H1 (cell line): ENCODE measurements at regions not wholly inside any gene's neighbourhood (a gene's known extent, or its start where the extent isn't known, plus 50 kb on each side); places are given as distances from the start of the nearest gene placed in this dataset.
"Not testable (repeated sequence)": the region's sequence is repeated elsewhere in the genome, so short reads cannot be mapped to it uniquely, and the experiment has no call there.

Source experiments
- CTCF ChIA-PET: fragments of 300-600 bp; sonication (Branson Sonifier 250); formaldehyde crosslinking; loops from one replicate; lab custom pipeline; 2021; ENCODE audit not compliant: partially characterized antibody; lab: Charles Lee
- POLR2A ChIA-PET: fragments of 300-600 bp; sonication (Branson Sonifier 250); formaldehyde crosslinking; loops from one replicate; lab custom pipeline; 2021; ENCODE audit warnings: inconsistent platforms; ENCODE audit not compliant: partially characterized antibody; lab: Charles Lee
- DNase-seq, 2 experiments: peaks; one replicate each; pipeline versions ENCODE4 v3.0.0 to v3.0.0-alpha.2; 2010 to 2022; ENCODE audit warnings: low spot score in 2 of 2, low read depth in 1 of 2, mixed read lengths in 1 of 2
- FAIRE-seq: peaks from 2 replicates; lab custom pipeline; 2011; peaks lifted over from hg19 to GRCh38; lab: Jason Lieb, UNC
- H2AFZ ChIP-seq: 2 replicates; pipeline ENCODE4 v1.8.1; 2012; ENCODE audit warnings: low read length, inconsistent platforms
- H2AK5ac ChIP-seq: 2 replicates; pipeline ENCODE4 v1.6.1; 2013; ENCODE audit warnings: low read depth, low read length
- H2BK120ac ChIP-seq: replicated peaks from 2 replicates; pipeline ENCODE3; 2013; ENCODE audit warnings: low read depth, low read length, inconsistent platforms
- H2BK12ac ChIP-seq: 2 replicates; pipeline ENCODE4 v1.6.1; 2013; ENCODE audit warnings: low read depth, low read length
- H2BK15ac ChIP-seq: 2 replicates; pipeline ENCODE4 v1.6.1; 2013; ENCODE audit warnings: low read length
- H2BK20ac ChIP-seq: 2 replicates; pipeline ENCODE4 v1.6.1; 2013; ENCODE audit warnings: low read length
- H2BK5ac ChIP-seq: 2 replicates; pipeline ENCODE4 v1.6.1; 2013; ENCODE audit warnings: low read depth, low read length
- H3K14ac ChIP-seq: 2 replicates; pipeline ENCODE4 v1.6.1; 2013; ENCODE audit warnings: inconsistent platforms; ENCODE audit not compliant: insufficient read length
- H3K18ac ChIP-seq: 2 replicates; pipeline ENCODE4 v1.6.1; 2013; ENCODE audit warnings: low read length; ENCODE audit errors: extremely low read depth
- H3K23ac ChIP-seq: 2 replicates; pipeline ENCODE4 v1.6.1; 2013; ENCODE audit warnings: inconsistent platforms; ENCODE audit not compliant: insufficient read length
- H3K23me2 ChIP-seq: 2 replicates; pipeline ENCODE4 v1.6.1; 2013; ENCODE audit warnings: low read depth, low read length
- H3K27ac ChIP-seq: 2 replicates; pipeline ENCODE4 v1.6.1; 2011; ENCODE audit warnings: low read depth, low read length, inconsistent platforms
- H3K27me3 ChIP-seq, 4 experiments: replicated peaks in 1 of 4; 1 replicate in 1 of 4; 2 replicates in 3 of 4; pipeline versions ENCODE4 v1.6.1 to v1.8.1; 2011 to 2013; ENCODE audit warnings: low read length in 3 of 4, mild to moderate bottlenecking in 3 of 4, inconsistent platforms in 2 of 4, mixed read lengths in 2 of 4, moderate library complexity in 1 of 4; ENCODE audit not compliant: control insufficient read depth in 3 of 4, insufficient read depth in 3 of 4; ENCODE audit errors: extremely low read depth in 1 of 4
- H3K36me3 ChIP-seq, 4 experiments: 2 replicates each; pipeline versions ENCODE4 v1.6.1 to v1.8.1; 2011 to 2013; ENCODE audit warnings: mild to moderate bottlenecking in 4 of 4, low read length in 3 of 4, moderate library complexity in 2 of 4, control low read depth in 1 of 4, inconsistent platforms in 1 of 4; ENCODE audit not compliant: insufficient read depth in 4 of 4, control insufficient read depth in 2 of 4
- H3K4ac ChIP-seq: replicated peaks from 2 replicates; pipeline ENCODE3; 2013; ENCODE audit warnings: low read length, low read depth, mixed read lengths, inconsistent platforms; ENCODE audit not compliant: insufficient read length
- H3K4me1 ChIP-seq, 4 experiments: replicated peaks in 1 of 4; 1 replicate in 1 of 4; 2 replicates in 3 of 4; pipeline versions ENCODE4 v1.6.1 to v1.8.1; 2011 to 2013; ENCODE audit warnings: low read length in 3 of 4, inconsistent platforms in 2 of 4, mixed read lengths in 1 of 4; ENCODE audit not compliant: insufficient read depth in 4 of 4, control insufficient read depth in 3 of 4
- H3K4me2 ChIP-seq, 2 experiments: 2 replicates each; pipeline versions ENCODE4 v1.6.1 to v1.8.1; 2011 to 2013; ENCODE audit warnings: low read depth in 2 of 2, low read length in 2 of 2, control low read depth in 1 of 2, inconsistent platforms in 1 of 2, mild to moderate bottlenecking in 1 of 2; ENCODE audit not compliant: insufficient read depth in 1 of 2
- H3K4me3 ChIP-seq, 4 experiments: fragments of 200-600, 300-600 bp in 1 of 4; sonication (generic), shearing (Covaris generic), sonication (Bioruptor Twin) in 1 of 4; 2 replicates each; pipeline versions ENCODE4 v1.5.1 to v1.8.1; 2011 to 2016; ENCODE audit warnings: low read length in 4 of 4, low read depth in 3 of 4, control low read depth in 2 of 4, inconsistent platforms in 2 of 4, mild to moderate bottlenecking in 2 of 4, mixed read lengths in 1 of 4, moderate library complexity in 1 of 4; ENCODE audit not compliant: insufficient read depth in 2 of 4; ENCODE audit errors: extremely low read depth in 1 of 4
- H3K56ac ChIP-seq: replicated peaks from 2 replicates; pipeline ENCODE3; 2013; ENCODE audit warnings: low read depth, mild to moderate bottlenecking, mixed read lengths, low read length, inconsistent platforms; ENCODE audit not compliant: insufficient read length
- H3K79me1 ChIP-seq: 2 replicates; pipeline ENCODE4 v1.6.1; 2013; ENCODE audit warnings: low read depth, low read length, control low read depth
- H3K79me2 ChIP-seq, 2 experiments: 2 replicates each; pipeline versions ENCODE4 v1.6.1 to v1.8.1; 2012 to 2013; ENCODE audit warnings: low read length in 2 of 2, mild to moderate bottlenecking in 2 of 2, inconsistent platforms in 1 of 2; ENCODE audit not compliant: insufficient read depth in 2 of 2, control insufficient read depth in 1 of 2
- H3K9ac ChIP-seq, 4 experiments: replicated peaks in 1 of 4; 1 replicate in 1 of 4; 2 replicates in 3 of 4; pipeline versions ENCODE4 v1.6.1 to v1.8.1; 2011 to 2013; ENCODE audit warnings: low read depth in 3 of 4, low read length in 3 of 4, control low read depth in 2 of 4, mild to moderate bottlenecking in 2 of 4, moderate library complexity in 2 of 4, inconsistent platforms in 1 of 4; ENCODE audit errors: extremely low read depth in 1 of 4
- H3K9me3 ChIP-seq, 2 experiments: 2 replicates each; pipeline versions ENCODE4 v1.6.1 to v1.8.1; 2012 to 2013; ENCODE audit warnings: mild to moderate bottlenecking in 2 of 2, moderate library complexity in 2 of 2, control low read depth in 1 of 2, inconsistent platforms in 1 of 2, low read depth in 1 of 2, low read length in 1 of 2, mixed read lengths in 1 of 2; ENCODE audit not compliant: insufficient read depth in 2 of 2
- H4K20me1 ChIP-seq, 2 experiments: replicated peaks in 1 of 2; 2 replicates each; pipeline versions ENCODE3 to v1.8.1; 2011 to 2013; ENCODE audit warnings: inconsistent platforms in 2 of 2, low read length in 2 of 2, mild to moderate bottlenecking in 1 of 2; ENCODE audit not compliant: insufficient read depth in 2 of 2, control insufficient read depth in 1 of 2
- H4K5ac ChIP-seq: 2 replicates; pipeline ENCODE4 v1.6.1; 2013; ENCODE audit warnings: low read length, low read depth, mixed read lengths, inconsistent platforms; ENCODE audit not compliant: insufficient read length
- H4K8ac ChIP-seq: 2 replicates; pipeline ENCODE4 v1.8.0; 2013; ENCODE audit warnings: mild to moderate bottlenecking, moderate library complexity, low read length, inconsistent platforms; ENCODE audit not compliant: insufficient read depth; ENCODE audit errors: extremely low read depth
- H4K91ac ChIP-seq: replicated peaks from 2 replicates; pipeline ENCODE3; 2013; ENCODE audit warnings: low read length, mixed read lengths, inconsistent platforms; ENCODE audit not compliant: insufficient read length
- WGBS, 2 experiments: shearing (Covaris generic) in 1 of 2; methylation state at CpG; one replicate each; pipeline versions ENCODE4 v1.1.6 to v1.1.7; 2013 to 2015; ENCODE audit warnings: low lambda C conversion rate in 2 of 2, mixed read lengths in 2 of 2, inconsistent platforms in 1 of 2, low coverage in 1 of 2, missing lambda C conversion rate in 1 of 2; ENCODE audit not compliant: insufficient replicate concordance in 2 of 2, insufficient coverage in 1 of 2, insufficient read length in 1 of 2; ENCODE audit errors: extremely low coverage in 1 of 2, missing lambda C conversion rate in 1 of 2; 5-methylcytosine and 5-hydroxymethylcytosine counted together

DNA sequence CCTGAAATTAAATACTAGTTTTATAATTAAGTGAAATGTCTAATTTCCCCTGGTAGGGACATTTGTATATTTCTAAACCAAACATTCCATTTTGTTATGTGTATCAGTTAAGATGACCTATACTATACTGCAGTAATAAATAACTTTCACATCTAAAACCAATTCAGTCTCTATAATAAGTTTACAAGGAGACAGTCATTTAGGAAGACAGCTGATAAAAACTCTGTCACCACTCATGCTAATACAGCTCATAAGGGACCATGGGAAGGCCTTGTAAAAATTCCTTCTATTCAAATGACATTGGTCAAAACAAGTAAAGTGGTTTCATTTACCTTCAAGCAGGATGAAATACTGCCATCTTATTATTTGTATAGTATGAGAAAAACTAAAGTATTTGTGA lies 128.4 kb upstream of the C1QTNF3 start:
- H2BK20ac ChIP-seq, H3K23me2 ChIP-seq, H4K91ac ChIP-seq, H3K27me3 ChIP-seq, FAIRE-seq, H2AFZ ChIP-seq, CTCF ChIA-PET, H2BK5ac ChIP-seq, H3K4me2 ChIP-seq, H4K20me1 ChIP-seq, H3K79me2 ChIP-seq, H4K5ac ChIP-seq, H3K4me1 ChIP-seq, H3K4ac ChIP-seq, H3K56ac ChIP-seq, H3K9me3 ChIP-seq, H4K8ac ChIP-seq, POLR2A ChIA-PET, DNase-seq, H3K36me3 ChIP-seq, H3K23ac ChIP-seq, H2AK5ac ChIP-seq, H3K4me3 ChIP-seq, H3K14ac ChIP-seq, H2BK12ac ChIP-seq, H3K79me1 ChIP-seq, H2BK15ac ChIP-seq, H3K27ac ChIP-seq, H2BK120ac ChIP-seq, H3K9ac ChIP-seq, H3K18ac ChIP-seq: not testable (repeated sequence)

DNA sequence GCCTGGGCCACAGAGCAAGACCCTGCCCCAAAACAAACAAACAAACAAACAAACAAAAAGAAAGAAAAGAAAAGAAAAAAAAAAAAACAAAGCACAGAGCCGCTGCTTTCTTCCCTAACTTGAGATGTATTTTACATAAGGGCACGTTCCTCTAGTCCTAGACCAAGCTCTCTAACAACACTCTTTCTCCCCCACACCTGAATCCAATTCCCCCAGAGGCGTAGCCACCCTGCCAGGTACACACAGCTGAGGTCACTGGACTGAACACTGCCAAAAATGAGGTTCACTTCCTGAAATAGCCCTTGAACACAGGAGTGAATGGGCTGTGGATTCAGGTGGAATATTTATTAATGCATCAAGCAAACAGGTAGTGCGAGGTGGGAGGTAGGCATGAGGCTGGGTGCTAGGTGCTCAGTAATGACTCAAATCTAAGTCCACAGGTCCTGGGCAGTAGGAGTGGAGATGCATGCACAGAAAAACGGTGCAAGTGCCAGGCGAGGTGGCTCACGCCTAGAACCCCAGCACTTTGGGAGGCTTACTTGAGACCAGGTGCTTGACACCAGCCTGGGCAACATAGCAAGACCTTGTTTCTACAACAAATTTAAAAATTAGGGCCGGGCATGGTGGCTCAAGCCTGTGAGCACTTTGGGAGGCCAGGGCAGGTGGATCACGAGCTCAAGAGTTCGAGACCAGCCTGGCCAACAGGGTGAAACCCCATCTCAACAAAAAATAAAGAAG lies 136.6 kb upstream of the C1QTNF3 start:
- not testable (repeated sequence) for H3K27ac ChIP-seq
- 92% methylated on average over 10 of the region's 10 CpGs; no CpG with 5 or more reads in 1 of the 2 experiments for WGBS, 2 experiments

More for the DNA sequence above, 136.6 kb upstream of the C1QTNF3 start:
- H3K18ac ChIP-seq, H2AK5ac ChIP-seq, H3K27me3 ChIP-seq, H2BK20ac ChIP-seq, H3K14ac ChIP-seq, H3K4me1 ChIP-seq, H3K4ac ChIP-seq, H3K79me1 ChIP-seq, CTCF ChIA-PET, FAIRE-seq, H4K20me1 ChIP-seq, H2BK12ac ChIP-seq, H3K56ac ChIP-seq, H2BK120ac ChIP-seq, H4K8ac ChIP-seq, H4K5ac ChIP-seq, H3K9me3 ChIP-seq, H2AFZ ChIP-seq, H3K9ac ChIP-seq, H3K4me3 ChIP-seq, H3K79me2 ChIP-seq, H3K4me2 ChIP-seq, POLR2A ChIA-PET, H2BK15ac ChIP-seq, H3K36me3 ChIP-seq, H3K23me2 ChIP-seq, H4K91ac ChIP-seq, H3K23ac ChIP-seq: not testable (repeated sequence)
- peak overlapping the region; percentile 60; the same call in 1 of the 2 replicates for H2BK5ac ChIP-seq
- DNase-seq: peak in 1 of 2 experiments; percentile 66
